H9 (cell line): ENCODE measurements at regions not wholly inside any gene's neighbourhood (a gene's known extent, or its start where the extent isn't known, plus 50 kb on each side); places are given as distances from the start of the nearest gene placed in this dataset.

Experiments
- DNase-seq: peaks from one replicate; pipeline ENCODE4 v3.0.0-alpha.2; 2017
- H2AFZ ChIP-seq: one replicate; pipeline ENCODE4 v1.6.1; 2013; ENCODE audit warnings: mild to moderate bottlenecking, low read length, control low read depth, moderate library complexity
- H2AK5ac ChIP-seq: 2 replicates; pipeline ENCODE4 v1.6.1; 2013; ENCODE audit warnings: low read length, control low read depth, mixed read lengths; ENCODE audit not compliant: insufficient read length
- H2BK120ac ChIP-seq: one replicate; pipeline ENCODE4 v1.6.1; 2013; ENCODE audit warnings: low read depth, mild to moderate bottlenecking, low read length, control low read depth, inconsistent platforms; ENCODE audit not compliant: poor library complexity, severe bottlenecking
- H2BK12ac ChIP-seq: 2 replicates; pipeline ENCODE4 v1.6.1; 2013; ENCODE audit warnings: low read length, control low read depth, mixed read lengths, low read depth; ENCODE audit not compliant: insufficient read length
- H2BK15ac ChIP-seq: 2 replicates; pipeline ENCODE4 v1.6.1; 2013; ENCODE audit warnings: low read depth, low read length, control low read depth
- H2BK20ac ChIP-seq: one replicate; pipeline ENCODE4 v1.6.1; 2013; ENCODE audit warnings: low read depth, mild to moderate bottlenecking, low read length, control low read depth, inconsistent platforms; ENCODE audit not compliant: poor library complexity, severe bottlenecking
- H2BK5ac ChIP-seq: 2 replicates; pipeline ENCODE4 v1.6.1; 2013; ENCODE audit warnings: low read length, control low read depth, mixed read lengths; ENCODE audit not compliant: insufficient read length
- H3K14ac ChIP-seq: 2 replicates; pipeline ENCODE4 v1.6.1; 2013; ENCODE audit warnings: low read length, control low read depth; ENCODE audit not compliant: insufficient read depth
- H3K18ac ChIP-seq: 2 replicates; pipeline ENCODE4 v1.6.1; 2013; ENCODE audit warnings: low read depth, mild to moderate bottlenecking, mixed read lengths, low read length, control low read depth; ENCODE audit not compliant: insufficient read length
- H3K23ac ChIP-seq: 2 replicates; pipeline ENCODE4 v1.6.1; 2013; ENCODE audit warnings: low read length, control low read depth, mixed read lengths, low read depth; ENCODE audit not compliant: insufficient read length
- H3K23me2 ChIP-seq: 2 replicates; pipeline ENCODE4 v1.6.1; 2013; ENCODE audit warnings: low read depth, mild to moderate bottlenecking, mixed read lengths, low read length, control low read depth; ENCODE audit not compliant: insufficient read length, poor library complexity, severe bottlenecking
- H3K27ac ChIP-seq: 2 replicates; pipeline ENCODE4 v1.5.1; 2013; ENCODE audit warnings: low read length, control low read depth, mixed read lengths, low read depth; ENCODE audit not compliant: insufficient read length
- H3K27me3 ChIP-seq: 2 replicates; pipeline ENCODE4 v1.6.1; 2013; ENCODE audit warnings: low read length, control low read depth, inconsistent platforms; ENCODE audit not compliant: insufficient read depth
- H3K4ac ChIP-seq: 2 replicates; pipeline ENCODE4 v1.6.1; 2013; ENCODE audit warnings: low read depth, mild to moderate bottlenecking, control low read depth, inconsistent platforms, low read length, moderate library complexity
- H3K4me1 ChIP-seq: 2 replicates; pipeline ENCODE4 v1.6.1; 2013; ENCODE audit warnings: low read length, control low read depth, inconsistent platforms; ENCODE audit not compliant: insufficient read depth
- H3K4me2 ChIP-seq: 2 replicates; pipeline ENCODE4 v1.6.1; 2013; ENCODE audit warnings: low read length, control low read depth, mixed read lengths; ENCODE audit not compliant: insufficient read length, insufficient read depth
- H3K56ac ChIP-seq: 2 replicates; pipeline ENCODE4 v1.6.1; 2013; ENCODE audit warnings: low read depth, mild to moderate bottlenecking, mixed read lengths, low read length, control low read depth; ENCODE audit not compliant: insufficient read length
- H3K79me1 ChIP-seq: 2 replicates; pipeline ENCODE4 v1.6.1; 2013; ENCODE audit warnings: low read depth, mild to moderate bottlenecking, moderate library complexity, low read length, control low read depth, inconsistent platforms; ENCODE audit not compliant: insufficient read depth, poor library complexity, severe bottlenecking
- H3K79me2 ChIP-seq: 2 replicates; pipeline ENCODE4 v1.6.1; 2013; ENCODE audit warnings: low read length, control low read depth, inconsistent platforms; ENCODE audit not compliant: insufficient read depth
- H3K9ac ChIP-seq: 2 replicates; pipeline ENCODE4 v1.6.1; 2013; ENCODE audit warnings: low read length, control low read depth, mixed read lengths; ENCODE audit not compliant: insufficient read length; ENCODE audit errors: extremely low read depth
- H3K9me3 ChIP-seq: one replicate; pipeline ENCODE4 v1.6.1; 2013; ENCODE audit warnings: low read depth, low read length, inconsistent platforms; ENCODE audit not compliant: control insufficient read depth
- H3T11ph ChIP-seq: one replicate; pipeline ENCODE4 v1.6.1; 2013; ENCODE audit warnings: mild to moderate bottlenecking, low read length, control low read depth, inconsistent platforms
- H4K20me1 ChIP-seq: one replicate; pipeline ENCODE4 v1.6.1; 2013; ENCODE audit not compliant: control insufficient read depth, insufficient read length, insufficient read depth
- H4K5ac ChIP-seq: 2 replicates; pipeline ENCODE4 v1.6.1; 2013; ENCODE audit warnings: low read depth, mild to moderate bottlenecking, mixed read lengths, low read length, control low read depth; ENCODE audit not compliant: insufficient read length
- H4K8ac ChIP-seq: replicated peaks from 2 replicates; pipeline ENCODE4 v1.6.1; 2013; ENCODE audit warnings: low read length, control low read depth, mixed read lengths, low read depth; ENCODE audit not compliant: insufficient read length
- H4K91ac ChIP-seq: 2 replicates; pipeline ENCODE4 v1.6.1; 2013; ENCODE audit warnings: low read depth, mild to moderate bottlenecking, moderate library complexity, mixed read lengths, low read length, control low read depth; ENCODE audit not compliant: insufficient read length
- H3K27ac Mint-ChIP-seq, 3 experiments: 2 replicates in 2 of 3; 3 replicates in 1 of 3; pipeline ENCODE4 v1.8.0; 2020 to 2021; ENCODE audit warnings: mixed read lengths in 3 of 3, mild to moderate bottlenecking in 1 of 3, moderate library complexity in 1 of 3
- H3K27me3 Mint-ChIP-seq: 2 replicates; pipeline ENCODE4 v1.8.0; 2021; ENCODE audit warnings: low read depth, mild to moderate bottlenecking, moderate library complexity, mixed read lengths
- H3K36me3 Mint-ChIP-seq, 3 experiments: 2 replicates in 2 of 3; 3 replicates in 1 of 3; pipeline ENCODE4 v1.8.0; 2020 to 2021; ENCODE audit warnings: low read depth in 3 of 3, mixed read lengths in 3 of 3; ENCODE audit not compliant: insufficient read depth in 1 of 3
- H3K4me1 Mint-ChIP-seq, 2 experiments: 2 replicates each; pipeline ENCODE4 v1.8.0; 2020; ENCODE audit warnings: mixed read lengths in 2 of 2
- H3K4me3 Mint-ChIP-seq, 2 experiments: 2 replicates in 1 of 2; 3 replicates in 1 of 2; pipeline ENCODE4 v1.8.0; 2020 to 2021; ENCODE audit warnings: mild to moderate bottlenecking in 2 of 2, mixed read lengths in 2 of 2, moderate library complexity in 1 of 2
- H3K9me3 Mint-ChIP-seq, 2 experiments: 2 replicates in 1 of 2; 3 replicates in 1 of 2; pipeline ENCODE4 v1.8.0; 2020; ENCODE audit warnings: mild to moderate bottlenecking in 2 of 2, mixed read lengths in 2 of 2, moderate library complexity in 1 of 2
- CTCF ChIP-seq: fragments of 200-600 bp; sonication (generic); conservative IDR thresholded peaks from 3 replicates; pipeline ENCODE4 v1.8.0; 2021; ENCODE audit warnings: antibody characterized with exemption, mild to moderate bottlenecking
- whole genome bisulfite sequencing: extraction: QIAGEN DNeasy Blood & Tissue Kit; methylation state at CpG from one replicate; pipeline ENCODE4 v1.1.7; 2013; ENCODE audit warnings: missing lambda C conversion rate, low lambda C conversion rate, mixed read lengths; ENCODE audit not compliant: insufficient read length; ENCODE audit errors: extremely low coverage; 5-methylcytosine and 5-hydroxymethylcytosine counted together

DNA sequence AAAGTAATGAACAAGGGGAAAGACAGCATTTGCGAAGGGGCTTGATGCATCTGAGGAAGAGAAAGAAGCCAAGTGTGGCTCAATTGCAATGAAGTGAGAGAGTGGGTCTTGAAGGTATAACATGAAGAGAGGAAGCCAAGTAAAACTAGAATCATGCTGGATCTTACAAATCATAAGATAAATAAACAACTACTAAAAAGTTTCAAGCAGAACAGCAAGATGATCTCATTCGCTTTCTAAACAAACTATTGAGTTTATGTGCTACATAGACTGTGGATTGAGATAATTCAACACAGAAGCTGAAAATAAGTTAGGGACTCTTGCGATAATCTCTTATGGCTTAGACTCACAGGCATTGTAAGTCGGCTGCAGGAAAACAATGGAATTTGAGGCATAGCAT, 1310.5 kb upstream of the NRXN1 start:
- no peaks in the 10 kb centered on the region for H3K23me2 ChIP-seq
- peaks cover 50 to 59% of the 10 kb centered on the region in 2 experiments for H3K4me1 Mint-ChIP-seq
- no CpG with 5 or more reads among the region's 4 CpGs for WGBS

More for the DNA sequence above, 1310.5 kb upstream of the NRXN1 start:
- Histone ChIP-seq H4K20me1 (no peaks in the 10 kb centered on the region), H2BK20ac (no peak overlapping the region), H3K9me3 (no peaks in the 10 kb centered on the region), H3K14ac (no peak overlapping the region), H4K91ac (no peak overlapping the region), H3K56ac (no peak overlapping the region), H3K9ac (no peak overlapping the region), H3K27me3 (no peaks in the 10 kb centered on the region), H2BK120ac (no peak overlapping the region), H3K4me1 (peaks cover 24% of the 10 kb centered on the region; the same call in 1 of the 2 replicates), H4K5ac (no peak overlapping the region), H3K4ac (no peak overlapping the region), H2BK15ac (no peak overlapping the region), H2BK12ac (no peak overlapping the region), H3K27ac (no peak overlapping the region), H3K23ac (no peak overlapping the region), H2AK5ac (no peak overlapping the region), H2AFZ (no peak overlapping the region), H3K79me2 (no peaks in the 10 kb centered on the region), H3K79me1 (no peaks in the 10 kb centered on the region), H4K8ac (no peak overlapping the region), H3K4me2 (no peak overlapping the region), H2BK5ac (no peak overlapping the region), H3K18ac (no peak overlapping the region), H3T11ph (no peak overlapping the region)
- Mint-ChIP-seq H3K9me3 (no peaks in the 10 kb centered on the region), H3K27ac (peak overlapping the region in 2 of 3 experiments; percentile 2 to 25; a peak in 2 of 7 replicates), H3K4me3 (no peak overlapping the region), H3K27me3 (no peaks in the 10 kb centered on the region), H3K36me3 (no peaks in the 10 kb centered on the region)
- TF ChIP-seq CTCF, result no peak
- no peak for DNase-seq
